Uterus (tissue), 2 donors: ENCODE measurements at regions not wholly inside any gene's neighbourhood (a gene's known extent, or its start where the extent isn't known, plus 50 kb on each side); places are given as distances from the start of the nearest gene placed in this dataset.
"Not testable (repeated sequence)": the region's sequence is repeated elsewhere in the genome, so short reads cannot be mapped to it uniquely, and the experiment has no call there.

Experiments used
- POLR2A ChIP-seq, 2 donors: fragments of 450-650 bp; IDR thresholded peaks; one replicate each; pipeline ENCODE4 v1.6.1; 2016; ENCODE audit warnings: antibody characterized with exemption in 2 of 2, mild to moderate bottlenecking in 1 of 2, moderate library complexity in 1 of 2
- TF ChIP-seq, protein P1 (sequence below), 4 experiments: fragments of 200-600 bp in 2 of 4; fragments of 450-650 bp in 2 of 4; sonication (generic) in 2 of 4; IDR thresholded peaks; one replicate each; pipeline ENCODE4 v1.5.1; 2016 to 2019; ENCODE audit warnings: antibody characterized with exemption in 4 of 4, mild to moderate bottlenecking in 2 of 4, moderate library complexity in 1 of 4

DNA sequence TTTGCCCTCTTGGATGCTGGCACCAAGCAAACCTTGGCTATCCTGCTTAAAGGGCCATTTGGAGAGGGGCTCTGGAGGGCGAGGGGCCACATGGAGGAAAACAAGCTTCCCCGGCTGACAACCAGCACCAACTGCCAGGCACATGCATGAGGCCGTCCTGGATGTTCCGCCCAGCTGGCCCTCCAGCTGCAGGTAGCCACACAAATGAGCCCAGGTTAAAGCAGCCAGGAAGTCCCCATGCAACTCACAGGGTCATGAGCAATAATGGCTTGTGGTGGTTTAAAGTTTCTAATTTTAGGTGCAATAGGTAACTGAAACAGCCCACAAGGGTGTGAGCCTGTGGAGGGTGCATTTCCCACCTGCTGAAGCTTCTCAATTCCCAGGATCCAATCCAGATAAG is 88.6 kb upstream of the FAM90A1 start:
- TF ChIP-seq, protein P1, sequence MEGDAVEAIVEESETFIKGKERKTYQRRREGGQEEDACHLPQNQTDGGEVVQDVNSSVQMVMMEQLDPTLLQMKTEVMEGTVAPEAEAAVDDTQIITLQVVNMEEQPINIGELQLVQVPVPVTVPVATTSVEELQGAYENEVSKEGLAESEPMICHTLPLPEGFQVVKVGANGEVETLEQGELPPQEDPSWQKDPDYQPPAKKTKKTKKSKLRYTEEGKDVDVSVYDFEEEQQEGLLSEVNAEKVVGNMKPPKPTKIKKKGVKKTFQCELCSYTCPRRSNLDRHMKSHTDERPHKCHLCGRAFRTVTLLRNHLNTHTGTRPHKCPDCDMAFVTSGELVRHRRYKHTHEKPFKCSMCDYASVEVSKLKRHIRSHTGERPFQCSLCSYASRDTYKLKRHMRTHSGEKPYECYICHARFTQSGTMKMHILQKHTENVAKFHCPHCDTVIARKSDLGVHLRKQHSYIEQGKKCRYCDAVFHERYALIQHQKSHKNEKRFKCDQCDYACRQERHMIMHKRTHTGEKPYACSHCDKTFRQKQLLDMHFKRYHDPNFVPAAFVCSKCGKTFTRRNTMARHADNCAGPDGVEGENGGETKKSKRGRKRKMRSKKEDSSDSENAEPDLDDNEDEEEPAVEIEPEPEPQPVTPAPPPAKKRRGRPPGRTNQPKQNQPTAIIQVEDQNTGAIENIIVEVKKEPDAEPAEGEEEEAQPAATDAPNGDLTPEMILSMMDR (IDR thresholded peaks at IDR 0.05), result not testable (repeated sequence)
- not testable (repeated sequence) for TF ChIP-seq POLR2A (IDR thresholded peaks at IDR 0.05)
